ENCODE measurements at regions not wholly inside any gene's neighbourhood (a gene's known extent, or its start where the extent isn't known, plus 50 kb on each side); places are given as distances from the start of the nearest gene placed in this dataset.

DNA sequence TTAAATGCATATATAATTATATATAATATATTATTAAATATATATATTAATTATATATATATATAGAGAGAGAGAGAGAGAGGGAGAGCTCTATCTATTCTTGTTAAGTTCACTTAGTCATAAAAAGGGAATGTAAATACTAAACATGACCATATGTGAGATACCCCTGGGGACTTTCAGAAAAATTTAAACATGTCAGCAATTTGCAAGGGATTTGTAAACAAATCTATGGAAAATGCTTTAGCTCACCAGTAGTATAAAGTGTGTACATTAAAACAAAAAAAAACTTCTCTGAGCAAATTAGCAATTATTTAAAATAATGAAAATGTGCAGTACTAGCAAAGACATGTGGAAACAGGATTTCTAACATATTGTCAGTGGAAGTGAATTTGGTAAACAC, 1755.5 kb downstream of the PCDH19 start:
- ATAC-seq = no peak
- Histone ChIP-seq H3K27me3 (ENCODE audit: insufficient read depth in 3 of 3, low read length in 2 of 3) (no peaks in the 10 kb centered on the region), H3K36me3 (ENCODE audit: insufficient read depth in 1 of 2, low read depth in 1 of 2) (no peaks in the 10 kb centered on the region), H3K4me3 (no peak overlapping the region), H3K4me1 (no peaks in the 10 kb centered on the region), H3K27ac (no peak overlapping the region), H3K9me3 (no peaks in the 10 kb centered on the region)
- intact Hi-C loops (cut with DNase I) = no loop called here
- DNase-seq = no peak
- TF ChIP-seq, protein P1, sequence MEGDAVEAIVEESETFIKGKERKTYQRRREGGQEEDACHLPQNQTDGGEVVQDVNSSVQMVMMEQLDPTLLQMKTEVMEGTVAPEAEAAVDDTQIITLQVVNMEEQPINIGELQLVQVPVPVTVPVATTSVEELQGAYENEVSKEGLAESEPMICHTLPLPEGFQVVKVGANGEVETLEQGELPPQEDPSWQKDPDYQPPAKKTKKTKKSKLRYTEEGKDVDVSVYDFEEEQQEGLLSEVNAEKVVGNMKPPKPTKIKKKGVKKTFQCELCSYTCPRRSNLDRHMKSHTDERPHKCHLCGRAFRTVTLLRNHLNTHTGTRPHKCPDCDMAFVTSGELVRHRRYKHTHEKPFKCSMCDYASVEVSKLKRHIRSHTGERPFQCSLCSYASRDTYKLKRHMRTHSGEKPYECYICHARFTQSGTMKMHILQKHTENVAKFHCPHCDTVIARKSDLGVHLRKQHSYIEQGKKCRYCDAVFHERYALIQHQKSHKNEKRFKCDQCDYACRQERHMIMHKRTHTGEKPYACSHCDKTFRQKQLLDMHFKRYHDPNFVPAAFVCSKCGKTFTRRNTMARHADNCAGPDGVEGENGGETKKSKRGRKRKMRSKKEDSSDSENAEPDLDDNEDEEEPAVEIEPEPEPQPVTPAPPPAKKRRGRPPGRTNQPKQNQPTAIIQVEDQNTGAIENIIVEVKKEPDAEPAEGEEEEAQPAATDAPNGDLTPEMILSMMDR (IDR thresholded peaks at IDR 0.05) = no peak
